HUES64 (cell line): ENCODE measurements at regions not wholly inside any gene's neighbourhood (a gene's known extent, or its start where the extent isn't known, plus 50 kb on each side); places are given as distances from the start of the nearest gene placed in this dataset.

Experiments
- H3K27ac ChIP-seq: 2 replicates; pipeline ENCODE4 v1.7.0; 2013; ENCODE audit warnings: low read depth, low read length, inconsistent platforms
- H3K27me3 ChIP-seq: 2 replicates; pipeline ENCODE4 v1.6.1; 2013; ENCODE audit warnings: mild to moderate bottlenecking, low read length; ENCODE audit not compliant: insufficient read depth
- H3K36me3 ChIP-seq: 2 replicates; pipeline ENCODE4 v1.6.1; 2013; ENCODE audit warnings: mild to moderate bottlenecking, low read length; ENCODE audit not compliant: insufficient read depth
- H3K4me1 ChIP-seq: 2 replicates; pipeline ENCODE4 v1.6.1; 2013; ENCODE audit warnings: mild to moderate bottlenecking, low read length, moderate library complexity; ENCODE audit not compliant: insufficient read depth
- H3K4me3 ChIP-seq: 2 replicates; pipeline ENCODE4 v1.5.1; 2013; ENCODE audit warnings: mild to moderate bottlenecking, low read length, moderate library complexity
- H3K9ac ChIP-seq: 2 replicates; pipeline ENCODE4 v1.6.1; 2013; ENCODE audit warnings: mild to moderate bottlenecking, low read depth, low read length
- H3K9me3 ChIP-seq: 2 replicates; pipeline ENCODE4 v1.6.1; 2013; ENCODE audit warnings: low read depth, low read length; ENCODE audit not compliant: insufficient read depth
- WGBS: fragments of 150-250, 120-280 bp; methylation state at CpG from one replicate; pipeline ENCODE4 v1.1.7; 2013; ENCODE audit warnings: missing lambda C conversion rate; 5-methylcytosine and 5-hydroxymethylcytosine counted together

GRCh38 chr6:65938000-65938399 lies 231.0 kb upstream of the EYS start:
- no peaks in the 10 kb centered on the region for H3K27me3 ChIP-seq
- no peak overlapping the region for H3K27ac ChIP-seq
- H3K9ac ChIP-seq = no peak overlapping the region
- peaks cover 12% of the 10 kb centered on the region for H3K9me3 ChIP-seq
- H3K4me3 ChIP-seq = no peak overlapping the region
- no peaks in the 10 kb centered on the region for H3K36me3 ChIP-seq
- no peaks in the 10 kb centered on the region for H3K4me1 ChIP-seq
- 97% methylated on average over 2 of the region's 2 CpGs for WGBS

GRCh38 chr6:65935412-65935811 lies 228.4 kb upstream of the EYS start:
- Histone ChIP-seq H3K36me3 (no peaks in the 10 kb centered on the region), H3K4me3 (no peak overlapping the region), H3K27ac (no peak overlapping the region), H3K9me3 (peaks cover 11% of the 10 kb centered on the region), H3K9ac (no peak overlapping the region), H3K27me3 (no peaks in the 10 kb centered on the region), H3K4me1 (no peaks in the 10 kb centered on the region)
- WGBS = 100% methylated on average over 1 of the region's 1 CpG

DNA sequence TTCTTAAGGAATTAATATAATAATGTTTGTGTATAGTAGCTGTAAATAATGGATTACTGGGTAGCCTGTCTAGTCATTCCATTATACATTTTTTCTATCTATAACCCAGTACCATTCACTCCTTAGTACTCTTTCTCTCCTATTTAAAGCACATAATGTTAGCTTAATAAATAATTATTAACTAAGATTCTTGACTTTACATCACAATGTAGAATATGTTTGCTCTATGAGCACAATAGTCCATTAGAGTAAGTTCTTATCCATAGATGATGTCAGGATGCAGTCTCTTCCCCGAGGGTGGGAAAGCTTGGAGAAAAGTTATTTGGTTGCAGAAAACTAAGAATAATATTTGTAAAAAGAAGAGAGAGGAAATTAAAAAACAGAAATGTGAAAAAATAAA lies 226.4 kb upstream of the EYS start:
- no peak overlapping the region for H3K27ac ChIP-seq
- no peak overlapping the region for H3K9ac ChIP-seq
- WGBS = 95% methylated on average over 1 of the region's 1 CpG
- H3K4me3 ChIP-seq = no peak overlapping the region
- no peaks in the 10 kb centered on the region for H3K36me3 ChIP-seq
- H3K9me3 ChIP-seq = peaks cover 16% of the 10 kb centered on the region
- H3K27me3 ChIP-seq = no peaks in the 10 kb centered on the region
- no peaks in the 10 kb centered on the region for H3K4me1 ChIP-seq

- no peak overlapping the region for H3K9ac ChIP-seq
- no peak overlapping the region for H3K4me3 ChIP-seq
- no peaks in the 10 kb centered on the region for H3K27me3 ChIP-seq
- H3K36me3 ChIP-seq = no peaks in the 10 kb centered on the region
- WGBS = over 99% methylated on average over 12 of the region's 13 CpGs
- H3K27ac ChIP-seq = no peak overlapping the region
- H3K9me3 ChIP-seq = peaks cover 16% of the 10 kb centered on the region
- peaks cover 5% of the 10 kb centered on the region; the same call in 1 of the 2 replicates for H3K4me1 ChIP-seq
These were observed 220.1 kb upstream of the EYS start for GRCh38 chr6:65927141-65927540.

- Histone ChIP-seq H3K9me3 (no peaks in the 10 kb centered on the region), H3K36me3 (no peaks in the 10 kb centered on the region), H3K27ac (no peak overlapping the region), H3K4me1 (peaks cover 5% of the 10 kb centered on the region; the same call in 1 of the 2 replicates), H3K27me3 (no peaks in the 10 kb centered on the region), H3K4me3 (no peak overlapping the region), H3K9ac (no peak overlapping the region)
- WGBS = 88% methylated on average over 2 of the region's 2 CpGs
These were observed 217.4 kb upstream of the EYS start for GRCh38 chr6:65924411-65924810.

DNA sequence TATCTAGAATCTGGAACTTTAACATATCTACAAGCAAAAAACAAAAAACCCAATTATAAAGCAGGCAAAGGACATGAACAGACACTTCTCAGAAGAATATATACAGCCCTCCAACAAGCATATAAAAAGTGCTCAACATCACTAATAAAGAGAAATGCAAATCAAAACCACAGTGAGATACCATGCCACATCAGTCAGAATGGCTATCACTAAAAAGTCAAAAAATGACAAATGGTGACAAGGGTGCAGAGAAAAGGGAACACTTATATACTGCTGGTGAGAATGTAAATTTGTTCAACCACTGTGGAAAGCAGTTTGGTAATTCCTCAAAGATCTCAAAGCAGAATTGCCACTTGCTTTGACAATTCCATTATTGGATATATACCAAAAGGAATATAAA lies 215.0 kb upstream of the EYS start:
- Histone ChIP-seq H3K27ac (no peak overlapping the region), H3K4me1 (peaks cover 5% of the 10 kb centered on the region; the same call in 1 of the 2 replicates), H3K36me3 (no peaks in the 10 kb centered on the region), H3K27me3 (no peaks in the 10 kb centered on the region), H3K9me3 (no peaks in the 10 kb centered on the region), H3K4me3 (no peak overlapping the region), H3K9ac (no peak overlapping the region)

- peaks cover 17% of the 10 kb centered on the region; the same call in 1 of the 2 replicates for H3K9me3 ChIP-seq
- H3K27ac ChIP-seq = no peak overlapping the region
- H3K9ac ChIP-seq = no peak overlapping the region
- H3K4me3 ChIP-seq = no peak overlapping the region
- no peaks in the 10 kb centered on the region for H3K27me3 ChIP-seq
- no peaks in the 10 kb centered on the region for H3K36me3 ChIP-seq
- 88% methylated on average over 1 of the region's 1 CpG for WGBS
- no peaks in the 10 kb centered on the region for H3K4me1 ChIP-seq
These were observed 201.0 kb upstream of the EYS start for GRCh38 chr6:65908065-65908464.

GRCh38 chr6:65903992-65904391 lies 197.0 kb upstream of the EYS start:
- WGBS = 100% methylated on average over 1 of the region's 1 CpG
- Histone ChIP-seq H3K9ac (no peak overlapping the region), H3K27ac (no peak overlapping the region), H3K4me3 (no peak overlapping the region), H3K9me3 (peaks cover 9% of the 10 kb centered on the region; the same call in 1 of the 2 replicates), H3K4me1 (no peaks in the 10 kb centered on the region), H3K27me3 (no peaks in the 10 kb centered on the region), H3K36me3 (no peaks in the 10 kb centered on the region)

GRCh38 chr6:65900928-65901327 lies 193.9 kb upstream of the EYS start:
- Histone ChIP-seq H3K4me1 (no peaks in the 10 kb centered on the region), H3K36me3 (no peaks in the 10 kb centered on the region), H3K9me3 (peaks cover 9% of the 10 kb centered on the region; the same call in 1 of the 2 replicates), H3K27me3 (no peaks in the 10 kb centered on the region), H3K4me3 (no peak overlapping the region), H3K9ac (no peak overlapping the region), H3K27ac (no peak overlapping the region)

- Histone ChIP-seq H3K36me3 (no peaks in the 10 kb centered on the region), H3K27me3 (no peaks in the 10 kb centered on the region)
These were observed 189.1 kb upstream of the EYS start for GRCh38 chr6:65896140-65896539.

GRCh38 chr6:65876668-65877067 lies 169.6 kb upstream of the EYS start:
- no peak overlapping the region for H3K9ac ChIP-seq
- H3K9me3 ChIP-seq = no peaks in the 10 kb centered on the region
- H3K4me1 ChIP-seq = peaks cover 19% of the 10 kb centered on the region
- 80% methylated on average over 1 of the region's 2 CpGs for WGBS
- H3K4me3 ChIP-seq = no peak overlapping the region
- no peaks in the 10 kb centered on the region for H3K27me3 ChIP-seq
- no peaks in the 10 kb centered on the region for H3K36me3 ChIP-seq
- no peak overlapping the region for H3K27ac ChIP-seq

More at GRCh38 chr6:65896140-65896539, 189.1 kb upstream of the EYS start:
- H3K27ac ChIP-seq = no peak overlapping the region
- no peak overlapping the region for H3K9ac ChIP-seq
- WGBS = 0% methylated on average over 1 of the region's 1 CpG
- H3K9me3 ChIP-seq = no peaks in the 10 kb centered on the region; the same call in 1 of the 2 replicates
- H3K4me3 ChIP-seq = no peak overlapping the region
- H3K4me1 ChIP-seq = no peaks in the 10 kb centered on the region

DNA sequence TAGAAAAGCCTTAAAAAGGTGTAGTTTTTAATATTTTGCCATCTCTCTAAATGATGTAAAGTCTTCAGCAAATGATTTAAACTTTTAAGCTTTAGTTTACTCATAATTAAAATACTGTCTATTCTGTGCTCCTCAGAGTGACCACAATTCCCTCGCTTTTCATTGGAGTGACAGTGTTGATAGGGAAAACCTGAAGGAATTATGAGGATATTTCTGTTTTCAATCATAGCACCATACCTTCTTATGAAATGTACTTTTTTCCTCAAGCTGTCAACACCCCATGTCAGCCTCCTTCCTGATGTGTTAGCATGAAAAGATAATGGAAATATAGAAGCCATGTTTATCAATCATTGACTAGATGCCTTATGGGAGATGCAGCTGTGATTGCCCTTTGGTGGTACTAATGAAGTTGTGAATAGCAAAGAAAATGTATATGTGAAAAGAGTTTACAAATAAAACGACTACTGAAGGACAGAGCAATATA lies 145.4 kb upstream of the EYS start:
- WGBS = no CpG with 5 or more reads among the region's 2 CpGs
- no peak overlapping the region for H3K9ac ChIP-seq
- no peaks in the 10 kb centered on the region for H3K9me3 ChIP-seq
- H3K27ac ChIP-seq = no peak overlapping the region
- no peak overlapping the region for H3K4me3 ChIP-seq
- H3K36me3 ChIP-seq = no peaks in the 10 kb centered on the region
- H3K27me3 ChIP-seq = no peaks in the 10 kb centered on the region
- no peaks in the 10 kb centered on the region for H3K4me1 ChIP-seq
